HCT116 (cell line): ENCODE measurements at regions not wholly inside any gene's neighbourhood (a gene's known extent, or its start where the extent isn't known, plus 50 kb on each side); places are given as distances from the start of the nearest gene placed in this dataset.

Experiments used
- ATAC-seq: fragments of 200-7000 bp; cut with Tn5 transposase; 2 replicates; pipeline ENCODE4 v1.9.1; 2020; ENCODE audit warnings: mild to moderate bottlenecking, moderate library complexity
- BruUV-seq: library from RNA; stranded (reverse); fragments of 400-500 nt; replicated peaks from 2 replicates; lab custom pipeline; 2021; lab: Mats Ljungman, UMichigan
- CTCF ChIA-PET: fragments of 300-600 bp; sonication (Branson Sonifier 250); formaldehyde crosslinking; loops from one replicate; lab custom pipeline; 2021; ENCODE audit warnings: antibody characterized with exemption; lab: Charles Lee
- POLR2A ChIA-PET: fragments of 300-600, 350-600 bp; sonication (Branson Sonifier 250); formaldehyde crosslinking; loops from one replicate; lab custom pipeline; 2021; ENCODE audit warnings: antibody characterized with exemption; lab: Charles Lee
- RAD21 ChIA-PET, 2 experiments: fragments of 300-600 bp; sonication (Branson Sonifier 250); formaldehyde crosslinking; loops; one replicate each; lab custom pipeline; 2023; ENCODE audit warnings: low total read pairs in 2 of 2; ENCODE audit not compliant: uncharacterized antibody in 2 of 2, unreplicated experiment in 2 of 2, low non-redundant PET in 1 of 2; lab: Charles Lee
- DNase-seq: peaks from one replicate; pipeline ENCODE4 v3.0.0-alpha.2; 2010; ENCODE audit warnings: low read depth, low spot score
- H2AFZ ChIP-seq: fragments of 200-600 bp; shearing (Covaris generic), sonication (generic); 2 replicates; pipeline ENCODE4 v1.6.1; 2017; ENCODE audit warnings: low read depth, mixed run types, mixed read lengths, antibody characterized with exemption, low read length; ENCODE audit not compliant: poor library complexity, severe bottlenecking
- H3K27ac ChIP-seq: 2 replicates; pipeline ENCODE4 v1.5.1; 2012; ENCODE audit warnings: low read depth, low read length
- H3K27me3 ChIP-seq: fragments of 200-600 bp; sonication (generic); 2 replicates; pipeline ENCODE4 v1.6.1; 2016; ENCODE audit warnings: mixed run types, low read length, mixed read lengths; ENCODE audit not compliant: insufficient read depth
- H3K36me3 ChIP-seq, 2 experiments: fragments of 200-500 bp in 1 of 2; fragments of 200-600 bp in 1 of 2; sonication (Bioruptor generic) in 1 of 2; sonication (generic) in 1 of 2; 2 replicates each; pipeline versions ENCODE4 v1.5.1 to v1.6.1; 2014 to 2016; ENCODE audit warnings: low read length in 2 of 2, inconsistent platforms in 1 of 2, mixed read lengths in 1 of 2, mixed run types in 1 of 2; ENCODE audit not compliant: insufficient read depth in 2 of 2, control insufficient read depth in 1 of 2
- H3K4me1 ChIP-seq, 2 experiments: fragments of 200-600 bp in 1 of 2; sonication (generic) in 1 of 2; 2 replicates each; pipeline versions ENCODE4 v1.5.1 to v1.6.1; 2012 to 2017; ENCODE audit warnings: low read length in 2 of 2, inconsistent platforms in 1 of 2, mild to moderate bottlenecking in 1 of 2, mixed read lengths in 1 of 2, mixed run types in 1 of 2, moderate library complexity in 1 of 2; ENCODE audit not compliant: insufficient read depth in 2 of 2, control insufficient read depth in 1 of 2
- H3K4me2 ChIP-seq: fragments of 200-600 bp; sonication (generic); 2 replicates; pipeline ENCODE4 v1.6.1; 2017; ENCODE audit warnings: mixed run types, low read length, mixed read lengths
- H3K4me3 ChIP-seq, 2 experiments: fragments of 200-600 bp in 1 of 2; sonication (generic) in 1 of 2; replicated peaks in 1 of 2; 2 replicates each; pipeline ENCODE4 v1.5.1; 2011 to 2016; ENCODE audit warnings: low read length in 2 of 2, control low read depth in 1 of 2, low read depth in 1 of 2, mild to moderate bottlenecking in 1 of 2, mixed read lengths in 1 of 2, mixed run types in 1 of 2
- H3K79me2 ChIP-seq: fragments of 200-600 bp; sonication (generic); 2 replicates; pipeline ENCODE4 v1.6.1; 2017; ENCODE audit warnings: mild to moderate bottlenecking, mixed run types, low read length, moderate library complexity, mixed read lengths; ENCODE audit not compliant: insufficient read depth
- H3K9ac ChIP-seq: fragments of 200-600 bp; sonication (generic); 2 replicates; pipeline ENCODE4 v1.6.1; 2016; ENCODE audit warnings: low read length, mixed read lengths
- H3K9me2 ChIP-seq: fragments of 200-600 bp; sonication (generic), shearing (Covaris generic); 2 replicates; pipeline ENCODE4 v1.6.1; 2017; ENCODE audit warnings: mixed run types, mild to moderate bottlenecking, moderate library complexity; ENCODE audit not compliant: insufficient read depth
- H3K9me3 ChIP-seq, 2 experiments: fragments of 200-500 bp in 1 of 2; fragments of 200-600 bp in 1 of 2; sonication (Bioruptor generic) in 1 of 2; sonication (generic) in 1 of 2; 2 replicates each; pipeline ENCODE4 v1.6.1; 2014 to 2017; ENCODE audit warnings: low read length in 2 of 2, mixed read lengths in 2 of 2, inconsistent platforms in 1 of 2, low read depth in 1 of 2, mild to moderate bottlenecking in 1 of 2, mixed run types in 1 of 2, moderate library complexity in 1 of 2; ENCODE audit not compliant: control insufficient read depth in 1 of 2, insufficient read depth in 1 of 2
- H4K20me1 ChIP-seq: fragments of 200-600 bp; sonication (generic), shearing (Covaris generic); 2 replicates; pipeline ENCODE4 v1.6.1; 2017; ENCODE audit warnings: mixed run types, mild to moderate bottlenecking, moderate library complexity; ENCODE audit not compliant: insufficient read depth
- CBX3 ChIP-seq: IDR thresholded peaks from 2 replicates; pipeline ENCODE4 v1.6.1; 2012; ENCODE audit warnings: low read depth
- ELF1 ChIP-seq: IDR thresholded peaks from 2 replicates; pipeline ENCODE4 v1.6.1; 2012; ENCODE audit warnings: low read depth, borderline replicate concordance
- EZH2 ChIP-seq: fragments of 200-600 bp; sonication (generic); IDR thresholded peaks from 2 replicates; pipeline ENCODE4 v1.6.1; 2017; ENCODE audit warnings: antibody characterized with exemption, mixed run types
- EZH2phosphoT487 ChIP-seq: fragments of 200-600 bp; IDR thresholded peaks from 2 replicates; pipeline ENCODE4 v1.6.1; 2018; ENCODE audit warnings: antibody characterized with exemption, borderline replicate concordance
- POLR2AphosphoS5 ChIP-seq: IDR thresholded peaks from 2 replicates; pipeline ENCODE4 v1.6.1; 2011; ENCODE audit warnings: mild to moderate bottlenecking, low read depth, low read length, moderate library complexity
- SRF ChIP-seq: IDR thresholded peaks from 2 replicates; pipeline ENCODE4 v1.6.1; 2012; ENCODE audit warnings: low read depth
- YY1 ChIP-seq: IDR thresholded peaks from 2 replicates; pipeline ENCODE4 v1.6.1; 2011; ENCODE audit warnings: low read length, low read depth, moderate library complexity, mild to moderate bottlenecking; ENCODE audit not compliant: insufficient replicate concordance; ENCODE audit errors: extremely low read depth
- intact Hi-C: fragments of 100-400 bp; cut with micrococcal nuclease; formaldehyde crosslinking; loops from 2 replicates; pipeline ENCODE4 v1.10.0; 2022

DNA sequence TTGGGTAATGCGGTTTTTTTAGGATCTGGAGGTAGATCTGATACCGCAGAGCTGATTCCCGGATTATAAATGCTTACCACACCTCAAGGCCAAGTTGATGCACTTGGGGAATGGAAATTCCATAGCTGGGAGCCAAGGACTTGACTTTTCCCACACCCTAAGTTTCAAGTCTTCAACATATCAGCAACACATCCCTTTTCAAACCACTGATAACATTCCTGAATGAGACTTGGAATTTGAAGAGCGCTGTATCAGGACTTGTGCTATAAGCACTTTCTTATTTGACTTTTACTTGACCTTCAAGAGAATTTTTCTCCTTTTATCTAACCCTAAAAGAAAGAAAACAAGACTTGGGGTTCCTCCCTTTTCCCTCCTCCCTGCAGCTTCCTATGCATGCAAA, 90.6 kb upstream of the NAA20 start:
- no peak overlapping the region for H2AFZ ChIP-seq
- ChIA-PET CTCF (no interaction called here), RAD21 (no interaction called here)

DNA sequence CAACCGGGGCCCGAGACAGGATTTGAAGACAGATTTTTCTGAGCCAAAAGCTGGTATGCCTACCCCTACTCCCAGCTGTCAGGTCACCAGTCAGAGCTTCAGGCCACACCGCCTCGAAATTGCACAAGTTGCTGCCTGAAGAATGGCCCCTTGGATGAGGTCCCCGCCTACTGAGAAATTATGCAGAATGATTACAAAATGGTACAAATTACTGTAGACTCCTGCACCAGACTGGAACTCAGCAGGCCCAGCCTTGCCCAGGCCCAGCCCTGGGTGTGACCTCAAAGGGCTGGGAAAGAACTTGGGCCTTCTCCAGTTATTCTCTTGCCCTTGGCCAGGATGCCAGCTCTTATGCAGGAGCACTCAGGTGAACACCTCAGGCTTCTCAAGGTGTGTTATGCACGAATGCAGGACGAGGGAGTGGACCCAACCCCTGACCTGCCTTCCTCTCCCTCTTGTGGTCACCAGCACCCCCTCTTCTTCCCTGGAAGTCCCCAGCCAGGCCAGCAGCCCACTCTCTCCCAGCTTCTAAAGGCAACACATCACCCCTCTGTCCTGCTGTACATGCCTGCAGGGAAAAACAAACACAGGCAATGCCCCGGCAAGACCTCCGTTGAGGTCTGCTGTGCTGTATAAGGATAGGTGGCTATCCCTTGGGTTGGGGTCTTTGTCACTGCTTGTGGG, 88.7 kb upstream of the NAA20 start:
- Histone ChIP-seq H3K9me3 (no peaks in the 10 kb centered on the region), H3K27ac (no peak overlapping the region), H3K4me2 (no peak overlapping the region), H3K36me3 (no peaks in the 10 kb centered on the region), H3K27me3 (no peaks in the 10 kb centered on the region), H3K4me3 (no peak overlapping the region), H3K9me2 (no peaks in the 10 kb centered on the region), H4K20me1 (no peaks in the 10 kb centered on the region), H3K9ac (no peak overlapping the region), H2AFZ (no peak overlapping the region), H3K79me2 (no peaks in the 10 kb centered on the region), H3K4me1 (no peaks in the 10 kb centered on the region)
- RAD21 ChIA-PET, result no interaction called here
- POLR2A ChIA-PET, result no interaction called here
- BruUV-seq, result no TSS peak
- TF ChIP-seq YY1 (no peak), EZH2 (no peak), SRF (no peak), EZH2phosphoT487 (no peak), ELF1 (no peak)
- no peak for DNase-seq
- intact Hi-C loops, result no loop called here
- ATAC-seq, result no peak
- CTCF ChIA-PET, result no interaction called here

More for the DNA sequence above, 90.6 kb upstream of the NAA20 start:
- POLR2A ChIA-PET, result no interaction called here
- Histone ChIP-seq H3K4me3 (no peak overlapping the region), H4K20me1 (no peaks in the 10 kb centered on the region), H3K4me1 (no peaks in the 10 kb centered on the region), H3K27me3 (no peaks in the 10 kb centered on the region), H3K9me2 (no peaks in the 10 kb centered on the region), H3K79me2 (no peaks in the 10 kb centered on the region), H3K9ac (no peak overlapping the region), H3K27ac (no peak overlapping the region), H3K4me2 (no peak overlapping the region), H3K9me3 (no peaks in the 10 kb centered on the region), H3K36me3 (no peaks in the 10 kb centered on the region)
- ATAC-seq, result no peak
- no TSS peak for BruUV-seq
- intact Hi-C loops, result no loop called here
- DNase-seq, result no peak
- no peak for TF ChIP-seq CBX3
- TF ChIP-seq POLR2AphosphoS5, result no peak
- TF ChIP-seq, all 23 proteins: peak for 0
